ENCODE measurements at regions not wholly inside any gene's neighbourhood (a gene's known extent, or its start where the extent isn't known, plus 50 kb on each side); places are given as distances from the start of the nearest gene placed in this dataset.

- no peak overlapping the region for H3K4me3 ChIP-seq (ENCODE audit: low read depth, low read length)
- H3K9me3 ChIP-seq (ENCODE audit: control insufficient read depth, insufficient read depth, low read length) = peaks cover 15% of the 10 kb centered on the region
- no peak for DNase-seq (ENCODE audit: low read depth, low spot score)
- CTCF ChIA-PET = no interaction called here
- H3K27me3 ChIP-seq (ENCODE audit: control insufficient read depth, insufficient read depth, low read length) = no peaks in the 10 kb centered on the region
- no peak overlapping the region for H3K27ac ChIP-seq (ENCODE audit: low read depth, low read length)
- no peak for TF ChIP-seq CTCF (IDR thresholded peaks at IDR 0.05; ENCODE audit: low read depth, low read length)
- POLR2A ChIA-PET = no interaction called here
Observed at GRCh38 chr4:188242041-188242440, 102.8 kb downstream of the TRIML1 start.

GRCh38 chr4:188245651-188246050, 106.4 kb downstream of the TRIML1 start:
- Histone ChIP-seq H3K27ac (ENCODE audit: low read depth, low read length) (no peak overlapping the region), H3K4me3 (ENCODE audit: low read depth, low read length) (no peak overlapping the region), H3K27me3 (ENCODE audit: control insufficient read depth, insufficient read depth, low read length) (no peaks in the 10 kb centered on the region), H3K9me3 (ENCODE audit: control insufficient read depth, insufficient read depth, low read length) (peaks cover 19% of the 10 kb centered on the region)
- ChIA-PET POLR2A (no interaction called here), CTCF (no interaction called here)
- no peak for DNase-seq (ENCODE audit: low read depth, low spot score)
- TF ChIP-seq CTCF (IDR thresholded peaks at IDR 0.05; ENCODE audit: low read depth, low read length) = no peak

GRCh38 chr4:188246488-188246887, 107.2 kb downstream of the TRIML1 start:
- POLR2A ChIA-PET = no interaction called here
- no peak overlapping the region for H3K27ac ChIP-seq (ENCODE audit: low read depth, low read length)
- H3K27me3 ChIP-seq (ENCODE audit: control insufficient read depth, insufficient read depth, low read length) = no peaks in the 10 kb centered on the region
- TF ChIP-seq CTCF (IDR thresholded peaks at IDR 0.05; ENCODE audit: low read depth, low read length) = no peak
- H3K4me3 ChIP-seq (ENCODE audit: low read depth, low read length) = no peak overlapping the region
- DNase-seq (ENCODE audit: low read depth, low spot score) = no peak
- CTCF ChIA-PET = interaction anchor here (0.6 kb wide), 1 partner anchor 57 kb away, joined by 3 read pairs; no protein-coding TSS in a partner anchor
- peaks cover 19% of the 10 kb centered on the region for H3K9me3 ChIP-seq (ENCODE audit: control insufficient read depth, insufficient read depth, low read length)

GRCh38 chr4:188254211-188254610, 115.0 kb downstream of the TRIML1 start:
- TF ChIP-seq CTCF (IDR thresholded peaks at IDR 0.05; ENCODE audit: low read depth, low read length) = no peak
- CTCF ChIA-PET = no interaction called here
- Histone ChIP-seq H3K4me3 (ENCODE audit: low read depth, low read length) (no peak overlapping the region), H3K27ac (ENCODE audit: low read depth, low read length) (no peak overlapping the region), H3K27me3 (ENCODE audit: control insufficient read depth, insufficient read depth, low read length) (no peaks in the 10 kb centered on the region), H3K9me3 (ENCODE audit: control insufficient read depth, insufficient read depth, low read length) (peaks cover 12% of the 10 kb centered on the region)
- POLR2A ChIA-PET = no interaction called here
- no peak for DNase-seq (ENCODE audit: low read depth, low spot score)

- H3K4me3 ChIP-seq (ENCODE audit: low read depth, low read length) = no peak overlapping the region
- TF ChIP-seq CTCF (IDR thresholded peaks at IDR 0.05; ENCODE audit: low read depth, low read length) = no peak
- POLR2A ChIA-PET = no interaction called here
- H3K27ac ChIP-seq (ENCODE audit: low read depth, low read length) = peak overlapping the region; percentile 25
- H3K9me3 ChIP-seq (ENCODE audit: control insufficient read depth, insufficient read depth, low read length) = peaks cover 10% of the 10 kb centered on the region
- CTCF ChIA-PET = no interaction called here
- no peaks in the 10 kb centered on the region for H3K27me3 ChIP-seq (ENCODE audit: control insufficient read depth, insufficient read depth, low read length)
- peak; percentile 8 for DNase-seq (ENCODE audit: low read depth, low spot score)
Observed at GRCh38 chr4:188262464-188262863, 123.2 kb downstream of the TRIML1 start.

Data from AG04450 (cell line).